Endothelial cell of umbilical vein (primary cell): ENCODE measurements at regions not wholly inside any gene's neighbourhood (a gene's known extent, or its start where the extent isn't known, plus 50 kb on each side); places are given as distances from the start of the nearest gene placed in this dataset.
A peak's percentile ranks its signal among the peaks of the same experiment; 100 is the strongest.

Experiments
- BruUV-seq: library from RNA; stranded (reverse); fragments of 400-500 nt; replicated peaks from 2 replicates; lab custom pipeline; 2021; lab: Mats Ljungman, UMichigan
- CTCF ChIA-PET: fragments of 300-600, 350-600 bp; sonication (Branson Sonifier 250); formaldehyde crosslinking; loops from one replicate; lab custom pipeline; 2021; ENCODE audit warnings: antibody characterized with exemption, inconsistent platforms; lab: Charles Lee
- POLR2A ChIA-PET: fragments of 300-600, 350-600 bp; sonication (Branson Sonifier 250); formaldehyde crosslinking; loops from one replicate; lab custom pipeline; 2021; ENCODE audit warnings: antibody characterized with exemption, inconsistent platforms; lab: Charles Lee
- DNase-seq: peaks from one replicate; pipeline ENCODE4 v3.0.0-alpha.2; 2011; ENCODE audit warnings: low read depth, low spot score
- FAIRE-seq: peaks from 2 replicates; lab custom pipeline; 2011; peaks lifted over from hg19 to GRCh38; lab: Jason Lieb, UNC
- H2AFZ ChIP-seq: 2 replicates; pipeline ENCODE4 v1.6.0; 2012; ENCODE audit warnings: low read depth, low read length, control low read depth, inconsistent platforms
- H3K27ac ChIP-seq: 2 replicates; pipeline ENCODE4 v1.5.1; 2011; ENCODE audit warnings: low read depth, mild to moderate bottlenecking, control low read depth, low read length, moderate library complexity; ENCODE audit not compliant: insufficient read depth
- H3K27me3 ChIP-seq, 2 experiments: 2 replicates each; pipeline versions ENCODE4 v1.6.0 to v1.6.1; 2011; ENCODE audit warnings: low read length in 2 of 2, mixed read lengths in 1 of 2; ENCODE audit not compliant: control insufficient read depth in 2 of 2, insufficient read depth in 2 of 2
- H3K36me3 ChIP-seq, 2 experiments: 2 replicates in 1 of 2; 3 replicates in 1 of 2; pipeline ENCODE4 v1.5.1; 2011; ENCODE audit warnings: low read length in 2 of 2, mild to moderate bottlenecking in 1 of 2, moderate library complexity in 1 of 2; ENCODE audit not compliant: control insufficient read depth in 2 of 2, insufficient read depth in 2 of 2; ENCODE audit errors: extremely low read depth in 1 of 2
- H3K4me1 ChIP-seq: 3 replicates; pipeline ENCODE4 v1.5.1; 2011; ENCODE audit warnings: mild to moderate bottlenecking, low read length; ENCODE audit not compliant: control insufficient read depth, insufficient read depth; ENCODE audit errors: extremely low read depth
- H3K4me2 ChIP-seq: 2 replicates; pipeline ENCODE4 v1.6.1; 2011; ENCODE audit warnings: low read length, control low read depth, mixed read lengths; ENCODE audit not compliant: insufficient read depth
- H3K4me3 ChIP-seq, 3 experiments: fragments of 200-600 bp in 1 of 3; sonication (generic), shearing (Covaris generic) in 1 of 3; replicated peaks in 1 of 3; 2 replicates each; pipeline ENCODE4 v1.5.1; 2011 to 2016; ENCODE audit warnings: control low read depth in 3 of 3, low read length in 3 of 3, mild to moderate bottlenecking in 2 of 3, inconsistent platforms in 1 of 3, low read depth in 1 of 3, moderate library complexity in 1 of 3; ENCODE audit not compliant: insufficient read depth in 1 of 3
- H3K79me2 ChIP-seq: 2 replicates; pipeline ENCODE4 v1.6.0; 2012; ENCODE audit warnings: low read length, inconsistent platforms; ENCODE audit not compliant: control insufficient read depth, insufficient read depth
- H3K9ac ChIP-seq: replicated peaks from 2 replicates; pipeline ENCODE3; 2011; ENCODE audit warnings: low read length, control low read depth; ENCODE audit not compliant: insufficient read depth; ENCODE audit errors: extremely low read depth
- H3K9me1 ChIP-seq: replicated peaks from 3 replicates; pipeline ENCODE4 v1.6.0; 2011; ENCODE audit warnings: mild to moderate bottlenecking, low read length; ENCODE audit not compliant: control insufficient read depth, insufficient read depth; ENCODE audit errors: extremely low read depth
- H3K9me3 ChIP-seq: replicated peaks from 2 replicates; pipeline ENCODE4 v1.5.1; 2012; ENCODE audit warnings: low read length, inconsistent platforms; ENCODE audit not compliant: control insufficient read depth, insufficient read depth
- H4K20me1 ChIP-seq: replicated peaks from 2 replicates; pipeline ENCODE3; 2011; ENCODE audit warnings: mild to moderate bottlenecking, low read length; ENCODE audit not compliant: control insufficient read depth, insufficient read depth; ENCODE audit errors: extremely low read depth
- CTCF ChIP-seq, 2 donors: IDR thresholded peaks; 1 replicate in 1 of 2; 2 replicates in 1 of 2; pipeline ENCODE4 v1.5.1; 2011; ENCODE audit warnings: low read length in 2 of 2, mild to moderate bottlenecking in 2 of 2, moderate library complexity in 2 of 2, control low read depth in 1 of 2, inconsistent platforms in 1 of 2, low read depth in 1 of 2; ENCODE audit not compliant: insufficient read depth in 1 of 2; ENCODE audit errors: extremely low read depth in 1 of 2
- EZH2 ChIP-seq: IDR thresholded peaks from 2 replicates; pipeline ENCODE4 v1.6.1; 2012; ENCODE audit warnings: borderline replicate concordance, low read depth, mild to moderate bottlenecking, moderate library complexity, low read length, inconsistent platforms; ENCODE audit not compliant: severe bottlenecking
- FOS ChIP-seq: IDR thresholded peaks from 2 replicates; pipeline ENCODE4 v1.6.1; 2011; ENCODE audit warnings: mild to moderate bottlenecking, low read length, moderate library complexity, borderline replicate concordance; ENCODE audit not compliant: insufficient read depth
- GATA2 ChIP-seq: IDR thresholded peaks from 2 replicates; pipeline ENCODE4 v1.7.0; 2011; ENCODE audit warnings: low read depth, mild to moderate bottlenecking, moderate library complexity, mixed read lengths, low read length; ENCODE audit not compliant: insufficient read length, insufficient read depth
- JUN ChIP-seq: IDR thresholded peaks from 2 replicates; pipeline ENCODE4 v1.6.1; 2011; ENCODE audit warnings: borderline replicate concordance, low read depth; ENCODE audit not compliant: insufficient read length, insufficient read depth
- MAX ChIP-seq: IDR thresholded peaks from 2 replicates; pipeline ENCODE4 v1.6.1; 2011; ENCODE audit not compliant: insufficient read depth, insufficient read length
- MYC ChIP-seq: IDR thresholded peaks from one replicate; pipeline ENCODE4 v1.6.1; 2011; ENCODE audit warnings: mild to moderate bottlenecking, low read depth, low read length
- POLR2A ChIP-seq: IDR thresholded peaks from 2 replicates; pipeline ENCODE4 v1.6.1; 2012; ENCODE audit warnings: low read depth, mild to moderate bottlenecking, control low read depth, low read length
- POLR2AphosphoS5 ChIP-seq: IDR thresholded peaks from 2 replicates; pipeline ENCODE4 v1.6.1; 2012; ENCODE audit warnings: low read depth, mild to moderate bottlenecking, control low read depth, low read length, moderate library complexity; ENCODE audit not compliant: insufficient read depth
- dilution Hi-C: fragments of 300-500 bp; cut with MboI; formaldehyde crosslinking; loops from one replicate; pipeline ENCODE4 v1.15.0; 2019; ENCODE audit warnings: low sequenced_read_pairs; ENCODE audit not compliant: extremely low pct_ligation_motif_present
- intact Hi-C: fragments of 100-400 bp; cut with micrococcal nuclease; formaldehyde crosslinking; loops from one replicate; pipeline ENCODE4 v1.10.0; 2022

GRCh38 chr6:163766936-163767335, 352.4 kb downstream of the QKI start:
- H3K9ac ChIP-seq, result no peak overlapping the region
- no peaks in the 10 kb centered on the region for H3K9me3 ChIP-seq
- H3K9me1 ChIP-seq, result no peaks in the 10 kb centered on the region
- POLR2A ChIA-PET, result no interaction called here
- TF ChIP-seq CTCF (IDR thresholded peaks at IDR 0.05; ENCODE audit: extremely low read depth in 1 of 2, insufficient read depth in 1 of 2, low read depth in 1 of 2, low read length in 2 of 2) (no peak), MYC (no peak), FOS (no peak), GATA2 (no peak), MAX (no peak), POLR2AphosphoS5 (no peak), EZH2 (no peak), JUN (no peak), POLR2A (no peak)
- no peak overlapping the region for H3K4me3 ChIP-seq
- H3K36me3 ChIP-seq, result no peaks in the 10 kb centered on the region
- H2AFZ ChIP-seq, result no peak overlapping the region
- CTCF ChIA-PET, result no interaction called here
- FAIRE-seq, result peak; percentile 15
- intact Hi-C loops, result no loop called here
- H3K4me2 ChIP-seq, result no peak overlapping the region
- H4K20me1 ChIP-seq, result no peaks in the 10 kb centered on the region
- H3K4me1 ChIP-seq, result no peaks in the 10 kb centered on the region
- no peaks in the 10 kb centered on the region for H3K79me2 ChIP-seq
- H3K27ac ChIP-seq, result no peak overlapping the region
- no peak for DNase-seq
- BruUV-seq, result no TSS peak
- no peaks in the 10 kb centered on the region for H3K27me3 ChIP-seq
- dilution Hi-C loops, result no loop called here
